ENCODE measurements at regions not wholly inside any gene's neighbourhood (a gene's known extent, or its start where the extent isn't known, plus 50 kb on each side); places are given as distances from the start of the nearest gene placed in this dataset.

- no peak overlapping the region for H3K9ac ChIP-seq (ENCODE audit: low read length)
- BruUV-seq (replicated peaks), result no TSS peak
- H3K9me3 ChIP-seq (ENCODE audit: control insufficient read depth in 1 of 2, insufficient read depth in 1 of 2, low read depth in 1 of 2, low read length in 2 of 2), result no peaks in the 10 kb centered on the region; a peak in 1 of 4 replicates
- H4K20me1 ChIP-seq (ENCODE audit: insufficient read depth), result no peaks in the 10 kb centered on the region
- DNase-seq (ENCODE audit: low read depth, low spot score) (no peak), ATAC-seq (no peak)
- no peaks in the 10 kb centered on the region for H3K9me2 ChIP-seq (ENCODE audit: insufficient read depth)
- no peaks in the 10 kb centered on the region for H3K4me1 ChIP-seq (ENCODE audit: control insufficient read depth in 1 of 2, insufficient read depth in 2 of 2, low read length in 2 of 2)
- no peak overlapping the region for H3K4me2 ChIP-seq (ENCODE audit: low read length)
- no peaks in the 10 kb centered on the region for H3K36me3 ChIP-seq (ENCODE audit: control insufficient read depth in 1 of 2, insufficient read depth in 2 of 2, low read length in 2 of 2)
- CTCF ChIA-PET, result no interaction called here
- RAD21 ChIA-PET (ENCODE audit: low non-redundant PET in 1 of 2, low total read pairs in 2 of 2, uncharacterized antibody in 2 of 2, unreplicated experiment in 2 of 2), result no interaction called here
- H3K4me3 ChIP-seq (replicated peaks in 1 of 2; ENCODE audit: low read depth in 1 of 2, low read length in 2 of 2), result no peak overlapping the region
- H2AFZ ChIP-seq (ENCODE audit: low read depth, low read length, poor library complexity, severe bottlenecking), result no peak overlapping the region
- POLR2A ChIA-PET, result no interaction called here
- H3K27ac ChIP-seq (ENCODE audit: low read depth, low read length), result no peak overlapping the region
- intact Hi-C loops (cut with micrococcal nuclease), result no loop called here
- no peaks in the 10 kb centered on the region for H3K27me3 ChIP-seq (ENCODE audit: insufficient read depth, low read length)
- no peaks in the 10 kb centered on the region for H3K79me2 ChIP-seq (ENCODE audit: insufficient read depth, low read length)
- TF ChIP-seq JUND (IDR thresholded peaks at IDR 0.05) (no peak), FOSL1 (IDR thresholded peaks at IDR 0.05; ENCODE audit: low read depth) (no peak), SIN3A (IDR thresholded peaks at IDR 0.05; ENCODE audit: low read depth) (no peak), CEBPB (IDR thresholded peaks at IDR 0.05; ENCODE audit: low read depth) (no peak), EZH2 (IDR thresholded peaks at IDR 0.05) (no peak), TCF7L2 (IDR thresholded peaks at IDR 0.05; ENCODE audit: borderline replicate concordance, extremely low read depth, insufficient read depth, insufficient read length) (no peak), POLR2AphosphoS5 (IDR thresholded peaks at IDR 0.05; ENCODE audit: low read depth, low read length) (no peak), CTCF (IDR thresholded peaks at IDR 0.05 in 2 of 3, conservative IDR thresholded peaks at IDR 0.05 in 1 of 3; ENCODE audit: borderline replicate concordance in 1 of 3, insufficient read depth in 1 of 3, low read depth in 2 of 3, low read length in 2 of 3) (no peak), YY1 (IDR thresholded peaks at IDR 0.05; ENCODE audit: extremely low read depth, insufficient replicate concordance, low read depth, low read length) (no peak), ZNF274 (IDR thresholded peaks at IDR 0.05; ENCODE audit: low read depth, low read length) (no peak)
Measured at GRCh38 chr13:84038001-84038400, 155.7 kb upstream of the SLITRK1 start.

All from HCT116 (cell line).